ENCODE measurements at regions not wholly inside any gene's neighbourhood (a gene's known extent, or its start where the extent isn't known, plus 50 kb on each side); places are given as distances from the start of the nearest gene placed in this dataset.

DNA sequence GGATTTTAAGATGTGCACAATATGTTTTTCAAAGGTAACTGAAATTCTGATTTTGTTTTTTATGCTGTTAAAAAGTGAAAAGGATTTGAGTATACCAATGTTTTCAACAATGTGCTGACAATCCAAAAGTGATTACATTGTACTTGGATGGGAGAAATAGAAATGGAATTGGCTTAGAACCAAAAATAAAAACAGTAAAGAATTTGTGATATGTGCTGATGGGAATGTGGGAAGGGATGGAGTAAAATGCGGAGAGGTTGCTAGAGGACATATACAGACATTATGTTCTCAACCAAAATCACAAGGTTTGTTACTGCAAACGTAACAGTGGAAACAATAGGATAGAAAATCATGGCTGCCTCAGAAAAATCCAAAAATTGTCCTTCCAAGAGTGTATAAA is 279.3 kb upstream of the TENM4 start:
- H3K79me2 ChIP-seq (ENCODE audit: control insufficient read depth, insufficient read depth, low read length) = no peaks in the 10 kb centered on the region
- no peak overlapping the region for H3K27ac ChIP-seq (ENCODE audit: insufficient read depth, low read depth, low read length)
- no peaks in the 10 kb centered on the region for H4K20me1 ChIP-seq (replicated peaks; ENCODE audit: control insufficient read depth, extremely low read depth, insufficient read depth, low read length)
- H3K27me3 ChIP-seq (ENCODE audit: control insufficient read depth in 2 of 2, insufficient read depth in 2 of 2, low read length in 2 of 2) = no peaks in the 10 kb centered on the region
- H3K36me3 ChIP-seq (ENCODE audit: control insufficient read depth in 2 of 2, extremely low read depth in 1 of 2, insufficient read depth in 2 of 2, low read length in 2 of 2) = no peaks in the 10 kb centered on the region
- intact Hi-C loops (cut with micrococcal nuclease) = no loop called here
- no peak for FAIRE-seq
- dilution Hi-C loops (cut with MboI; ENCODE audit: extremely low pct_ligation_motif_present, low sequenced_read_pairs) = no loop called here
- H2AFZ ChIP-seq (ENCODE audit: low read depth, low read length) = no peak overlapping the region
- ChIA-PET CTCF (no interaction called here), POLR2A (interaction anchor here (0.6 kb wide), 1 partner anchor 86 kb away, joined by 6 read pairs; no protein-coding TSS in a partner anchor)
- H3K4me3 ChIP-seq (replicated peaks in 1 of 3; ENCODE audit: insufficient read depth in 1 of 3, low read depth in 1 of 3, low read length in 3 of 3) = no peak overlapping the region
- TF ChIP-seq, protein P1, sequence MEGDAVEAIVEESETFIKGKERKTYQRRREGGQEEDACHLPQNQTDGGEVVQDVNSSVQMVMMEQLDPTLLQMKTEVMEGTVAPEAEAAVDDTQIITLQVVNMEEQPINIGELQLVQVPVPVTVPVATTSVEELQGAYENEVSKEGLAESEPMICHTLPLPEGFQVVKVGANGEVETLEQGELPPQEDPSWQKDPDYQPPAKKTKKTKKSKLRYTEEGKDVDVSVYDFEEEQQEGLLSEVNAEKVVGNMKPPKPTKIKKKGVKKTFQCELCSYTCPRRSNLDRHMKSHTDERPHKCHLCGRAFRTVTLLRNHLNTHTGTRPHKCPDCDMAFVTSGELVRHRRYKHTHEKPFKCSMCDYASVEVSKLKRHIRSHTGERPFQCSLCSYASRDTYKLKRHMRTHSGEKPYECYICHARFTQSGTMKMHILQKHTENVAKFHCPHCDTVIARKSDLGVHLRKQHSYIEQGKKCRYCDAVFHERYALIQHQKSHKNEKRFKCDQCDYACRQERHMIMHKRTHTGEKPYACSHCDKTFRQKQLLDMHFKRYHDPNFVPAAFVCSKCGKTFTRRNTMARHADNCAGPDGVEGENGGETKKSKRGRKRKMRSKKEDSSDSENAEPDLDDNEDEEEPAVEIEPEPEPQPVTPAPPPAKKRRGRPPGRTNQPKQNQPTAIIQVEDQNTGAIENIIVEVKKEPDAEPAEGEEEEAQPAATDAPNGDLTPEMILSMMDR (IDR thresholded peaks at IDR 0.05; ENCODE audit: extremely low read depth in 1 of 2, insufficient read depth in 1 of 2, low read depth in 1 of 2, low read length in 2 of 2) = no peak
- no peak for TF ChIP-seq FOS (IDR thresholded peaks at IDR 0.05; ENCODE audit: borderline replicate concordance, insufficient read depth, low read length)
- no peak for TF ChIP-seq JUN (IDR thresholded peaks at IDR 0.05; ENCODE audit: borderline replicate concordance, insufficient read depth, insufficient read length, low read depth)
- no peak for TF ChIP-seq MYC (IDR thresholded peaks at IDR 0.05; ENCODE audit: low read depth, low read length)
- no peak for TF ChIP-seq GATA2 (IDR thresholded peaks at IDR 0.05; ENCODE audit: insufficient read depth, insufficient read length, low read depth, low read length)
- TF ChIP-seq MAX (IDR thresholded peaks at IDR 0.05; ENCODE audit: insufficient read depth, insufficient read length) = no peak
- TF ChIP-seq EZH2 (IDR thresholded peaks at IDR 0.05; ENCODE audit: borderline replicate concordance, low read depth, low read length, severe bottlenecking) = no peak
- TF ChIP-seq POLR2A (IDR thresholded peaks at IDR 0.05; ENCODE audit: low read depth, low read length) = no peak
- no TSS peak for BruUV-seq (replicated peaks)
- DNase-seq (ENCODE audit: low read depth, low spot score) = no peak
- no peaks in the 10 kb centered on the region for H3K9me3 ChIP-seq (replicated peaks; ENCODE audit: control insufficient read depth, insufficient read depth, low read length)
- H3K9me1 ChIP-seq (replicated peaks; ENCODE audit: control insufficient read depth, extremely low read depth, insufficient read depth, low read length) = no peaks in the 10 kb centered on the region
- no peak overlapping the region for H3K4me2 ChIP-seq (ENCODE audit: insufficient read depth, low read length)
- H3K4me1 ChIP-seq (ENCODE audit: control insufficient read depth, extremely low read depth, insufficient read depth, low read length) = no peaks in the 10 kb centered on the region
- H3K9ac ChIP-seq (replicated peaks; ENCODE audit: extremely low read depth, insufficient read depth, low read length) = no peak overlapping the region
